GM21360 (cell line): ENCODE measurements at regions not wholly inside any gene's neighbourhood (a gene's known extent, or its start where the extent isn't known, plus 50 kb on each side); places are given as distances from the start of the nearest gene placed in this dataset.

Experiments used
- ATAC-seq: cut with Tn5 transposase; IDR thresholded peaks from one replicate; pipeline ENCODE4 v1.9.1; 2021; ENCODE audit warnings: mild to moderate bottlenecking, moderate library complexity; ENCODE audit not compliant: unreplicated experiment

GRCh38 chr4:132506568-132506967 is 642.5 kb upstream of the PCDH10 start:
- no peak for ATAC-seq

- no peak for ATAC-seq
Measured at GRCh38 chr4:132513491-132513890, 635.6 kb upstream of the PCDH10 start.

- ATAC-seq: no peak
Measured at GRCh38 chr4:132526652-132527051, 622.4 kb upstream of the PCDH10 start.

GRCh38 chr4:132527817-132528216 is 621.3 kb upstream of the PCDH10 start:
- no peak for ATAC-seq

- no peak for ATAC-seq
Measured at GRCh38 chr4:132530861-132531260, 618.2 kb upstream of the PCDH10 start.

GRCh38 chr4:132540268-132540667 is 608.8 kb upstream of the PCDH10 start:
- no peak for ATAC-seq

- no peak for ATAC-seq
Measured at GRCh38 chr4:132540797-132541196, 608.3 kb upstream of the PCDH10 start.

GRCh38 chr4:132542228-132542627 is 606.9 kb upstream of the PCDH10 start:
- no peak for ATAC-seq

GRCh38 chr4:132548463-132548862 is 600.6 kb upstream of the PCDH10 start:
- ATAC-seq: no peak

GRCh38 chr4:132556316-132556715 is 592.8 kb upstream of the PCDH10 start:
- no peak for ATAC-seq

GRCh38 chr4:132557660-132558059 is 591.4 kb upstream of the PCDH10 start:
- no peak for ATAC-seq

- no peak for ATAC-seq
Measured at GRCh38 chr4:132564920-132565319, 584.2 kb upstream of the PCDH10 start.

GRCh38 chr4:132565542-132565941 is 583.6 kb upstream of the PCDH10 start:
- no peak for ATAC-seq

- ATAC-seq: no peak
Measured at GRCh38 chr4:132572210-132572609, 576.9 kb upstream of the PCDH10 start.

GRCh38 chr4:132587626-132588025 is 561.5 kb upstream of the PCDH10 start:
- no peak for ATAC-seq

GRCh38 chr4:132592340-132592739 is 556.8 kb upstream of the PCDH10 start:
- ATAC-seq: no peak

GRCh38 chr4:132592850-132593249 is 556.2 kb upstream of the PCDH10 start:
- ATAC-seq: no peak

- no peak for ATAC-seq
Measured at GRCh38 chr4:132593717-132594400, 555.2 kb upstream of the PCDH10 start.

GRCh38 chr4:132596186-132596585 is 552.9 kb upstream of the PCDH10 start:
- no peak for ATAC-seq

- ATAC-seq: no peak
Measured at GRCh38 chr4:132605551-132605950, 543.5 kb upstream of the PCDH10 start.

- no peak for ATAC-seq
Measured at GRCh38 chr4:132614682-132615081, 534.4 kb upstream of the PCDH10 start.

GRCh38 chr4:132619968-132620367 is 529.1 kb upstream of the PCDH10 start:
- no peak for ATAC-seq
